CD14-positive monocyte (primary cell): ENCODE measurements at regions not wholly inside any gene's neighbourhood (a gene's known extent, or its start where the extent isn't known, plus 50 kb on each side); places are given as distances from the start of the nearest gene placed in this dataset.

Experiments
- DNase-seq, 3 donors: peaks; one replicate each; pipeline ENCODE4 v3.0.0-alpha.2; 2011 to 2022
- H2AFZ ChIP-seq: 2 replicates; pipeline ENCODE4 v1.6.0; 2012; ENCODE audit warnings: mild to moderate bottlenecking, low read depth, low read length, inconsistent platforms; ENCODE audit not compliant: insufficient read depth, poor library complexity, severe bottlenecking
- H3K27ac ChIP-seq, 2 donors: 1 replicate in 1 of 2; 2 replicates in 1 of 2; pipeline ENCODE4 v1.5.1; 2012 to 2013; ENCODE audit warnings: low read length in 2 of 2, control low read depth in 1 of 2, inconsistent platforms in 1 of 2, low read depth in 1 of 2, mild to moderate bottlenecking in 1 of 2
- H3K27me3 ChIP-seq, 2 donors: one replicate each; pipeline versions ENCODE4 v1.6.0 to v1.6.1; 2011 to 2013; ENCODE audit warnings: low read length in 2 of 2; ENCODE audit not compliant: control insufficient read depth in 2 of 2, insufficient read depth in 2 of 2
- H3K36me3 ChIP-seq, 2 donors: replicated peaks in 1 of 2; 1 replicate in 1 of 2; 2 replicates in 1 of 2; pipeline versions ENCODE4 v1.5.1 to v1.6.1; 2012 to 2013; ENCODE audit warnings: low read length in 2 of 2, control low read depth in 1 of 2, inconsistent platforms in 1 of 2, mild to moderate bottlenecking in 1 of 2; ENCODE audit not compliant: insufficient read depth in 2 of 2, control insufficient read depth in 1 of 2
- H3K4me1 ChIP-seq, 2 donors: 1 replicate in 1 of 2; 2 replicates in 1 of 2; pipeline versions ENCODE4 v1.5.1 to v1.6.1; 2012 to 2013; ENCODE audit warnings: low read length in 2 of 2, control low read depth in 1 of 2, inconsistent platforms in 1 of 2, mild to moderate bottlenecking in 1 of 2, moderate library complexity in 1 of 2; ENCODE audit not compliant: insufficient read depth in 2 of 2, control insufficient read depth in 1 of 2
- H3K4me2 ChIP-seq: replicated peaks from 2 replicates; pipeline ENCODE3; 2012; ENCODE audit warnings: low read length, moderate library complexity, mild to moderate bottlenecking; ENCODE audit not compliant: poor library complexity, severe bottlenecking; ENCODE audit errors: extremely low read depth
- H3K4me3 ChIP-seq, 3 experiments: fragments of 200-600 bp in 1 of 3; sonication (generic) in 1 of 3; replicated peaks in 1 of 3; 1 replicate in 2 of 3; 2 replicates in 1 of 3; pipeline ENCODE4 v1.5.1; 2011 to 2013; ENCODE audit warnings: low read length in 3 of 3, mild to moderate bottlenecking in 3 of 3, control low read depth in 2 of 3, low read depth in 2 of 3, inconsistent platforms in 1 of 3, moderate library complexity in 1 of 3
- H3K79me2 ChIP-seq: 2 replicates; pipeline ENCODE4 v1.6.0; 2012; ENCODE audit warnings: mild to moderate bottlenecking, control low read depth, inconsistent platforms, low read length, moderate library complexity; ENCODE audit not compliant: insufficient read depth
- H3K9ac ChIP-seq: 2 replicates; pipeline ENCODE4 v1.6.0; 2017; ENCODE audit warnings: low read length, mild to moderate bottlenecking; ENCODE audit not compliant: insufficient read depth, poor library complexity, severe bottlenecking
- H3K9me3 ChIP-seq, 2 donors: replicated peaks in 1 of 2; 1 replicate in 1 of 2; 2 replicates in 1 of 2; pipeline versions ENCODE4 v1.5.1 to v1.6.1; 2012 to 2013; ENCODE audit warnings: low read length in 2 of 2, control low read depth in 1 of 2; ENCODE audit not compliant: control insufficient read depth in 1 of 2, insufficient read depth in 1 of 2
- H4K20me1 ChIP-seq: 2 replicates; pipeline ENCODE4 v1.6.0; 2012; ENCODE audit warnings: mild to moderate bottlenecking, low read length, control low read depth, moderate library complexity; ENCODE audit not compliant: insufficient read depth
- H3K27ac Mint-ChIP-seq, 7 donors: one replicate each; pipeline ENCODE4 v1.8.0; 2020; ENCODE audit warnings: mild to moderate bottlenecking in 7 of 7, mixed read lengths in 7 of 7, moderate library complexity in 6 of 7, inconsistent platforms in 2 of 7
- H3K27me3 Mint-ChIP-seq, 3 donors: one replicate each; pipeline ENCODE4 v1.8.0; 2021 to 2022; ENCODE audit warnings: low read depth in 3 of 3, mild to moderate bottlenecking in 3 of 3, mixed read lengths in 3 of 3, moderate library complexity in 3 of 3, inconsistent platforms in 1 of 3
- H3K36me3 Mint-ChIP-seq, 2 donors: one replicate each; pipeline ENCODE4 v1.8.0; 2020; ENCODE audit warnings: mixed read lengths in 2 of 2, inconsistent platforms in 1 of 2, mild to moderate bottlenecking in 1 of 2
- H3K4me1 Mint-ChIP-seq: one replicate; pipeline ENCODE4 v1.8.0; 2020; ENCODE audit warnings: mild to moderate bottlenecking, mixed read lengths
- H3K4me3 Mint-ChIP-seq, 2 donors: one replicate each; pipeline ENCODE4 v1.8.0; 2020; ENCODE audit warnings: mild to moderate bottlenecking in 2 of 2, mixed read lengths in 2 of 2, moderate library complexity in 1 of 2
- H3K9me3 Mint-ChIP-seq, 7 donors: one replicate each; pipeline ENCODE4 v1.8.0; 2020 to 2022; ENCODE audit warnings: mixed read lengths in 7 of 7, mild to moderate bottlenecking in 6 of 7, moderate library complexity in 6 of 7, inconsistent platforms in 2 of 7
- CTCF ChIP-seq: fragments of 200-600 bp; IDR thresholded peaks from one replicate; pipeline ENCODE4 v1.8.0; 2022; ENCODE audit warnings: antibody characterized with exemption, mild to moderate bottlenecking
- WGBS: methylation state at CpG from one replicate; pipeline ENCODE4 v1.1.5; 2013; ENCODE audit warnings: missing lambda C conversion rate; ENCODE audit not compliant: insufficient coverage; 5-methylcytosine and 5-hydroxymethylcytosine counted together
- intact Hi-C, 2 donors: fragments of 100-400 bp; cut with micrococcal nuclease; formaldehyde crosslinking; loops; one replicate each; pipeline versions ENCODE4 v1.15.0 to v1.15.1; 2023

DNA sequence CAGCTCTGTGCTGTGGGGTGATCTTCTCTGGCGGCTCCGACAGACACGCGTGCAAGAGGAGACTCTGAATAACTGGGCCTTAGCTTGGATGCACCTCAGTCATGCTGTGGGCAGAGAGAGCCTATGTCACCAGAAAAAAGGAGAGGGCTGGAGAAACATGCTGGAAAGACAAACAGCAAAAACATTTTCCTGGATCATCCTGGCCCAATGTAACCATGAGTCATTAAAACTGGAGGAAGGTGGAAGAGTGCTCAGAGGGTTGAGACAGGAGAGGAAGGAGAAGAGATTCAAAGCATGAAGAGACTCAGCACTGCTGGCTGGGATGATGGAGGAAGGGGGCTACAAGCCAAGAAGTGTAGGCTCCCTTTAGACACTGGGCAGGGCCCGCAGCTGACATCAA, 292.0 kb downstream of the CDH26 start:
- H3K4me1 Mint-ChIP-seq, result no peaks in the 10 kb centered on the region
- DNase-seq, result no peak
- Histone ChIP-seq H4K20me1 (no peaks in the 10 kb centered on the region), H3K9ac (no peak overlapping the region), H3K36me3 (no peaks in the 10 kb centered on the region), H3K79me2 (no peaks in the 10 kb centered on the region), H3K4me3 (no peak overlapping the region), H3K4me2 (no peak overlapping the region), H3K27ac (no peak overlapping the region), H3K27me3 (no peaks in the 10 kb centered on the region), H3K9me3 (no peaks in the 10 kb centered on the region), H3K4me1 (no peaks in the 10 kb centered on the region), H2AFZ (no peak overlapping the region)
- intact Hi-C loops, result loop anchor here in 1 of 2 donors (10.0 kb wide), 1 partner anchor 105 kb away; no protein-coding TSS in a partner anchor
- no peaks in the 10 kb centered on the region for H3K27me3 Mint-ChIP-seq
- H3K27ac Mint-ChIP-seq, result no peak overlapping the region
- H3K9me3 Mint-ChIP-seq, result peaks cover 0 to 3% (median 0%) of the 10 kb centered on the region in 7 donors
- no peak for TF ChIP-seq CTCF
- peaks cover 3 to 9% of the 10 kb centered on the region in 2 donors for H3K36me3 Mint-ChIP-seq
- 100% methylated on average over 5 of the region's 5 CpGs for WGBS
- H3K4me3 Mint-ChIP-seq, result no peak overlapping the region

DNA sequence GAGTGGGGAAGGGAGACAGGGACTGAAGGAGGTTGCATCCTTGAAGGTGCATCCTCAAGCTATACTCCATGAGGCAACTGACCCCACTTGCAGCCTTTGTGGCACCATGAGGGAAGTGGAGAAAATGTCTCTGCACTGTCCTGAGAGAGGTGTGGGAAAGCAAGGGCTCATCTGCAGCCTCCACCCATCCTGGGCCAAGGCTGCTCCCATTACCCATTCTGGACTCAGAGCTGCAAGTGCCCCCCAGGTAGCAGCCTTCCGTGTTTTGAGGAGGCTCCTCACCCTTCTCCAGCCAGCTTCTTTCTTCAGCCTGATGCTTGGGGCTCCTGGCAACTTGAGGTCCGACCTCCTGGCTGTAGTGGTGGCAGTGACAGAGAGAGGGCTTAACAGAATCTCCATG, 294.6 kb downstream of the CDH26 start:
- no peak overlapping the region for H3K4me3 ChIP-seq
- H3K9me3 Mint-ChIP-seq, result peaks cover 0 to 3% (median 0%) of the 10 kb centered on the region in 7 donors
- H3K4me1 Mint-ChIP-seq, result no peaks in the 10 kb centered on the region
- H3K36me3 Mint-ChIP-seq, result peaks cover 3 to 7% of the 10 kb centered on the region in 2 donors
- peaks cover 0 to 2% (median 0%) of the 10 kb centered on the region in 3 donors for H3K27me3 Mint-ChIP-seq
- H3K79me2 ChIP-seq, result no peaks in the 10 kb centered on the region
- no peaks in the 10 kb centered on the region for H3K27me3 ChIP-seq
- H3K36me3 ChIP-seq, result no peaks in the 10 kb centered on the region
- H2AFZ ChIP-seq, result no peak overlapping the region
- no peaks in the 10 kb centered on the region for H4K20me1 ChIP-seq
- intact Hi-C loops, result loop anchor here in 1 of 2 donors (10.0 kb wide), 1 partner anchor 108 kb away; no protein-coding TSS in a partner anchor
- H3K9me3 ChIP-seq, result no peaks in the 10 kb centered on the region
- H3K9ac ChIP-seq, result no peak overlapping the region
- no peak overlapping the region for H3K4me3 Mint-ChIP-seq
- no peak for TF ChIP-seq CTCF
- H3K27ac Mint-ChIP-seq, result no peak overlapping the region
- H3K4me1 ChIP-seq, result no peaks in the 10 kb centered on the region
- no peak overlapping the region for H3K4me2 ChIP-seq
- no peak overlapping the region for H3K27ac ChIP-seq
- no CpG with 5 or more reads among the region's 2 CpGs for WGBS
- DNase-seq, result no peak
